OCI-LY1 (cell line): ENCODE measurements at regions not wholly inside any gene's neighbourhood (a gene's known extent, or its start where the extent isn't known, plus 50 kb on each side); places are given as distances from the start of the nearest gene placed in this dataset.

Experiments
- H2AFZ ChIP-seq: fragments of 200-600 bp; sonication (generic), shearing (Covaris generic); 2 replicates; pipeline ENCODE4 v1.6.0; 2014; ENCODE audit warnings: antibody characterized with exemption, mild to moderate bottlenecking, low read length
- H3F3A ChIP-seq: fragments of 200-600 bp; sonication (generic), shearing (Covaris generic); 2 replicates; pipeline ENCODE4 v1.6.0; 2014; ENCODE audit warnings: mild to moderate bottlenecking, antibody characterized with exemption, low read length, moderate library complexity; ENCODE audit not compliant: insufficient read depth
- H3K27ac ChIP-seq: fragments of 200-600 bp; sonication (generic); 2 replicates; pipeline ENCODE4 v1.5.1; 2014; ENCODE audit warnings: low read length, mixed run types, mild to moderate bottlenecking, low read depth; ENCODE audit not compliant: poor library complexity, severe bottlenecking
- H3K27me3 ChIP-seq: fragments of 200-600 bp; sonication (generic); 2 replicates; pipeline ENCODE4 v1.6.0; 2014; ENCODE audit warnings: antibody characterized with exemption, mild to moderate bottlenecking, low read length, moderate library complexity; ENCODE audit not compliant: insufficient read depth
- H3K36me3 ChIP-seq: fragments of 200-600 bp; sonication (generic); 2 replicates; pipeline ENCODE4 v1.6.1; 2014; ENCODE audit warnings: mild to moderate bottlenecking, antibody characterized with exemption, low read length, moderate library complexity, mixed read lengths; ENCODE audit not compliant: insufficient read depth
- H3K4me1 ChIP-seq: fragments of 200-600 bp; sonication (generic); 2 replicates; pipeline ENCODE4 v1.5.1; 2014; ENCODE audit warnings: mild to moderate bottlenecking, low read length, moderate library complexity; ENCODE audit not compliant: insufficient read depth, severe bottlenecking
- H3K4me2 ChIP-seq: fragments of 200-600 bp; sonication (generic), shearing (Covaris generic); 2 replicates; pipeline ENCODE4 v1.6.1; 2014; ENCODE audit warnings: low read length
- H3K4me3 ChIP-seq: fragments of 200-600 bp; sonication (generic); 2 replicates; pipeline ENCODE4 v1.5.1; 2014; ENCODE audit warnings: low read length, low read depth, mild to moderate bottlenecking, mixed read lengths; ENCODE audit not compliant: poor library complexity, severe bottlenecking
- H3K79me2 ChIP-seq: fragments of 200-600 bp; shearing (Covaris generic); 2 replicates; pipeline ENCODE4 v1.6.1; 2016; ENCODE audit warnings: mixed run types, low read length, mixed read lengths; ENCODE audit not compliant: insufficient read depth
- H3K9ac ChIP-seq: fragments of 200-600 bp; sonication (generic), shearing (Covaris generic); 2 replicates; pipeline ENCODE4 v1.6.1; 2014; ENCODE audit warnings: mild to moderate bottlenecking, low read length, mixed read lengths
- H3K9me2 ChIP-seq: fragments of 200-600 bp; sonication (generic), shearing (Covaris generic); 2 replicates; pipeline ENCODE4 v1.6.1; 2014; ENCODE audit warnings: low read depth, mild to moderate bottlenecking, low read length, mixed read lengths
- H3K9me3 ChIP-seq: fragments of 200-600 bp; shearing (Covaris generic); 2 replicates; pipeline ENCODE4 v1.6.1; 2014; ENCODE audit warnings: low read length, mixed read lengths
- H4K20me1 ChIP-seq: fragments of 200-600 bp; sonication (generic), shearing (Covaris generic); 2 replicates; pipeline ENCODE4 v1.6.0; 2016; ENCODE audit warnings: mild to moderate bottlenecking, low read length; ENCODE audit not compliant: insufficient read depth
- EZH2 ChIP-seq: fragments of 200-600 bp; sonication (generic), shearing (Covaris generic); IDR thresholded peaks from 2 replicates; pipeline ENCODE4 v1.8.0; 2017; ENCODE audit warnings: borderline replicate concordance, mixed run types, mild to moderate bottlenecking, antibody characterized with exemption, low read length, moderate library complexity, mixed read lengths
- TF ChIP-seq, protein P1 (sequence below): fragments of 200-600 bp; sonication (generic), shearing (Covaris generic); IDR thresholded peaks from 2 replicates; pipeline ENCODE4 v1.5.1; 2017; ENCODE audit warnings: mild to moderate bottlenecking, antibody characterized with exemption, low read length, moderate library complexity, mixed read lengths

DNA sequence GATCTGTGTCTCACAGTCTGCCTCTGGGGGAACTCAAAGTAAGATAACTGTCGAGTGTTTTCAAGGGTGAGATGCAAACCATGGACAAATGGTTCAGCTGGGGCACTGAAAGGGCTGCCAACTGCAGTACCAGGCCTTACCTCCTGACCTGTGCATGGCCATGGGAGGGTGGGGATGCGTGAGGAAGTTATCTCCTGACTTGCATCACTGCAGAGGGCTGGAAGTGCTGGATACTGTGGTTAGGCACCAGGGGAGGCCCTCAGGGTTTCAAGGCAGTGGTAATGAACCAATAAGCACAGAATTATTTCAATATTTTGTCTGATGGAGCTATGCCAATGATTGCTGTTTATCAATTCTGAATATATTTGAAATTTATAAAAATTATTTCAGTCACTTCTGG, 159.2 kb downstream of the CYLD start:
- Histone ChIP-seq H4K20me1 (no peaks in the 10 kb centered on the region), H3K9me2 (no peaks in the 10 kb centered on the region), H3K4me1 (no peaks in the 10 kb centered on the region), H3K4me3 (no peak overlapping the region), H3K9me3 (no peaks in the 10 kb centered on the region), H3K27ac (no peak overlapping the region), H3K27me3 (no peaks in the 10 kb centered on the region), H2AFZ (no peak overlapping the region), H3K79me2 (no peaks in the 10 kb centered on the region), H3F3A (no peaks in the 10 kb centered on the region), H3K36me3 (no peaks in the 10 kb centered on the region), H3K4me2 (no peak overlapping the region), H3K9ac (no peak overlapping the region)
- no peak for TF ChIP-seq EZH2
- TF ChIP-seq, protein P1, sequence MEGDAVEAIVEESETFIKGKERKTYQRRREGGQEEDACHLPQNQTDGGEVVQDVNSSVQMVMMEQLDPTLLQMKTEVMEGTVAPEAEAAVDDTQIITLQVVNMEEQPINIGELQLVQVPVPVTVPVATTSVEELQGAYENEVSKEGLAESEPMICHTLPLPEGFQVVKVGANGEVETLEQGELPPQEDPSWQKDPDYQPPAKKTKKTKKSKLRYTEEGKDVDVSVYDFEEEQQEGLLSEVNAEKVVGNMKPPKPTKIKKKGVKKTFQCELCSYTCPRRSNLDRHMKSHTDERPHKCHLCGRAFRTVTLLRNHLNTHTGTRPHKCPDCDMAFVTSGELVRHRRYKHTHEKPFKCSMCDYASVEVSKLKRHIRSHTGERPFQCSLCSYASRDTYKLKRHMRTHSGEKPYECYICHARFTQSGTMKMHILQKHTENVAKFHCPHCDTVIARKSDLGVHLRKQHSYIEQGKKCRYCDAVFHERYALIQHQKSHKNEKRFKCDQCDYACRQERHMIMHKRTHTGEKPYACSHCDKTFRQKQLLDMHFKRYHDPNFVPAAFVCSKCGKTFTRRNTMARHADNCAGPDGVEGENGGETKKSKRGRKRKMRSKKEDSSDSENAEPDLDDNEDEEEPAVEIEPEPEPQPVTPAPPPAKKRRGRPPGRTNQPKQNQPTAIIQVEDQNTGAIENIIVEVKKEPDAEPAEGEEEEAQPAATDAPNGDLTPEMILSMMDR: no peak

DNA sequence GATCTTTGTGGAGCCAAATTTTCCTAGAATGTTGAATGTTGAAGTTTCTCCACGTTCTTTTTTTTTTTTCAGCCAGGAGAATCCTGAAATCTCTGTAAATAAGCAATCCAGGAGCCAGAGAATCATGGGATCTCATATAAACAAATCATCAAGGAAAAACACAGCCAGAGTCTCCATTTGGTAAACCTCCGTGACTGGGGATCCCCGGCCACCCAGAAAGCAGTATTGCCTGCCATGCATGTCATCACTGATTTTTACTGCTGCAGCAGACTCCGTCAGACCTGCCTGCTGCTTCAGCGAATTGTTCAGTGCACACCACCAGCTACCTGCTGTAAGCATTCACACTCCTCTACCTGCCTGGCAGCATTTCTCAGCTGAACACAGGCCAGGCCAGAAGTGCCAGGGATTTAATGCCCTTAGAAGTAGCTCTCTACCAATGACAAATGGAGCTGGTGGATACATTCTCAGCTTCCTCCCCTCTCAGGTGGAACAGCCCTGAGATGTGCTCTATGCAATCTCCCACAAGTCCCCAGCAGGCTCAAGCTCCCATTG, 158.6 kb downstream of the CYLD start:
- Histone ChIP-seq H2AFZ (no peak overlapping the region), H3K27me3 (no peaks in the 10 kb centered on the region), H3K4me1 (no peaks in the 10 kb centered on the region), H3K4me3 (no peak overlapping the region), H3K9ac (no peak overlapping the region), H3K4me2 (no peak overlapping the region), H3F3A (no peaks in the 10 kb centered on the region), H3K79me2 (no peaks in the 10 kb centered on the region), H4K20me1 (no peaks in the 10 kb centered on the region), H3K36me3 (no peaks in the 10 kb centered on the region), H3K27ac (no peak overlapping the region), H3K9me2 (no peaks in the 10 kb centered on the region), H3K9me3 (no peaks in the 10 kb centered on the region)
- TF ChIP-seq, protein P1: no peak
- TF ChIP-seq EZH2: no peak

DNA sequence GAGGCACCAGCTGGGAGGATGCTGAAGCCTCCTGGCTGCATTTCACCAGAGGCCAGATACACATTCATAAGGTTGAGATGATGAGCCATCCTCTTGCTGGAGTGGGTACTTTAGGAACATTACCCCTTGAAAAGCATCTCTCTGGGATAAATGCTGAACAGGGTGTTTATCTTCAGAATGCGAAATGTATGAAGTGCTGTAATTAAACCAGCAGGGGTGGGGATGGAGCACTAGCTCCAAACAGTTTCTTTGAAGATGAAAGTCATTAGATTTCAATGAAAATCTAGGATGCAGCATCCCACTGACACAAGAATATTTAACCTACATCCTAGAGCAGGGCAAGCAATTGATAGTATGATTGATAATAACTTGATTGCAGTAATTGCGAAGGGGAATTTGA, 158.1 kb downstream of the CYLD start:
- no peaks in the 10 kb centered on the region for H3K9me2 ChIP-seq
- H3K27ac ChIP-seq: no peak overlapping the region
- no peak for TF ChIP-seq EZH2
- TF ChIP-seq, protein P1: no peak
- H3K79me2 ChIP-seq: no peaks in the 10 kb centered on the region
- H2AFZ ChIP-seq: no peak overlapping the region
- no peaks in the 10 kb centered on the region for H3F3A ChIP-seq
- no peaks in the 10 kb centered on the region for H3K27me3 ChIP-seq
- H3K4me3 ChIP-seq: no peak overlapping the region
- no peaks in the 10 kb centered on the region for H3K4me1 ChIP-seq
- no peaks in the 10 kb centered on the region for H4K20me1 ChIP-seq
- no peak overlapping the region for H3K9ac ChIP-seq
- H3K36me3 ChIP-seq: no peaks in the 10 kb centered on the region
- no peak overlapping the region for H3K4me2 ChIP-seq
- no peaks in the 10 kb centered on the region for H3K9me3 ChIP-seq
